NCI-H446 (cell line): ENCODE measurements at regions not wholly inside any gene's neighbourhood (a gene's known extent, or its start where the extent isn't known, plus 50 kb on each side); places are given as distances from the start of the nearest gene placed in this dataset.

Source experiments
- DNase-seq, 2 experiments: peaks; one replicate each; lab custom pipeline; 2025; lab: John Stamatoyannopoulos, UW

GRCh38 chr12:69062621-69063237, 129.8 kb upstream of the CPM start:
- no peak for DNase-seq

- no peak for DNase-seq
Observed at GRCh38 chr12:69064734-69065443, 131.9 kb upstream of the CPM start.

DNA sequence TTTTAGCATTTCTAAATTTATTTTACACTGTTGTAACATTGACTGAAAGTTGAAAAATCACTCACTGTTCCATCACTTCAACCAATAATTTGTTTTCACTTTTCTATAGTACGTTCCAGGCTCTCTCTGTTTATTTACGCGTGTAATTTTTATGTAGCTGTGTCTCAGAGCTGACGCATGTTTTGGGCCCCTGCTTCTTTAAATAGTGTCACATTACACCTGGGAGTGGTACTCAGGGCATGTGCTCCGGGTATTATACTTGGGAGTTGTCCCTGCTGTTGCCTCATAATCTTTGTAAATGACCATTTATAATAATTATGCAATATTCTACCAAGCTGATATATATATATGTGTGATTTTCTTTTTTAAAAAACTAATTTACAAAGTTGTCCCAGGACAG, 132.8 kb upstream of the CPM start:
- no peak for DNase-seq

- no peak for DNase-seq
Observed at GRCh38 chr12:69066492-69067373, 133.8 kb upstream of the CPM start.

- no peak for DNase-seq
Observed at GRCh38 chr12:69067713-69068112, 134.7 kb upstream of the CPM start.

DNA sequence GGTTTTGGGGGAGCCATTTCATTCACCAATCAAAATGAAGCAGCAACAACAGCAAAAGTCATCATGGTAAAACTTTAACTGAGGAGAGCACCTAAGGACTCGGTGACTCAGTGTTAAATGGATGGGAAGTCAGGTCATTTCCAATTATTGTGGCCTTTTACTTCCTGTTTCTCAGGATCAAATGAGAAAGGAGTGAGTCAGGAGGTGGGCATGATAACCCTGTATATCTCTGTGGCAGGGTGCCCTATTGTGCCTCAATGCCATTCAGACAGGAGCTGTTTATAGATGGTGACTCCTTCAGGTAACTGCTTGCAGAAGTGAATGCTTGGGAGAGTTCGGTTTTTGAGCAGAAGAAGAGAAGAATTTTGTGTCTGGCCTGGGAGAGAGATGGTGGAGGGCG, 135.5 kb upstream of the CPM start:
- DNase-seq, result no peak

DNA sequence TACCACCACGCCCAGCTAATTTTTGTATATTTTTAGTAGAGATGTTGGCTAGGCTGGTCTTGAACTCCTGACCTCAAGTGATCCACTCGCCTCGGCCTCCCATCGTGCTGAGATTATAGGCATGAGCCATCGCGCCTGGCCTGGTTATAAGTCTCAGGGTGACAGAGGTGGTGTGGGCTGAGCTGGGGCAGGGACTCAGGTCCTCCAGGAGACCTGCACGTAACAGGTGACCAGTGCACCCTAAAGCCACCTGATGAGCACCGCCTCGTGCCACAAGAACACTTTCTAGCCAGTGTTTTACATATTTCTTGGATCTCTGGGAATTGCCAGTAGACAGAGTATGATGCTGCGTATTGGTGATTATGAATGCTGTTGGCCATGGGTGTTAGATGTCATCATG, 136.5 kb upstream of the CPM start:
- no peak for DNase-seq

DNA sequence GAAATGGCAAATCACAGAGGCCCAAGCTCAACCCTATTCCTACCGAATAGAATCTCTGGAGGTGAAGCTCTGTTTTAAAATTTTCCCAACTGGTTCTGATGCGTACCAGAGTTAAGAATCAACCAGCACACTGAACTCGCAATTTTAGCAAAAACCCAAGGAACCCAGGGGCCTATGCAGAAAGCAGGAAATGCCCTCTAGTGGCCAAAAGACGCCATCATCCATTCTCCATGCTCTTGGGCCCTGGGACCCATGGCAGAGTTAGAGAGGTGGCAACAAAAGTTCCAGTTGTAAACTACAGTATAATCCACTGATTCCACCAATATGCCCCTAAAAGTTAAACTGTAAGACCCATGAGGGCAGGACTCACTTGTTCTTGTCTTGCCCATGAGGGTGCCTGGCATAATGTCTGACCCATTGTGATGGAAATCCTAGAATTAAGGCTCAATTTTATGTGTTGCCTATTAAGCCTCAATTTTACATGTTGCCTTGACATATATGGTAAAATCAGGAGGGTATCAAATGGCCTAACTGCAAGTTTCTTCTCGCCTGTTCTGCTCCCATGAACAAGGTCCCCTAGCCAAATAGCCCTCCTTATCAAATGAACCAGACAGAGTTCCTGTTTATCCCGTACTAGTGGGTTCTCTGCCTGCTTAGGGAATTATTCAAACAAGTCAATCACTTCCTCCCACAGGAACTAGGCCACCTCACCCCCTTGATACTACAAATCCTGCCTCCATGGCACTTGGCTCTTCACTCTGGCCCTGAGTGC, 137.5 kb upstream of the CPM start:
- peak in 1 of 2 experiments; percentile 70 for DNase-seq

GRCh38 chr12:69071091-69071370, 138.1 kb upstream of the CPM start:
- no peak for DNase-seq

DNA sequence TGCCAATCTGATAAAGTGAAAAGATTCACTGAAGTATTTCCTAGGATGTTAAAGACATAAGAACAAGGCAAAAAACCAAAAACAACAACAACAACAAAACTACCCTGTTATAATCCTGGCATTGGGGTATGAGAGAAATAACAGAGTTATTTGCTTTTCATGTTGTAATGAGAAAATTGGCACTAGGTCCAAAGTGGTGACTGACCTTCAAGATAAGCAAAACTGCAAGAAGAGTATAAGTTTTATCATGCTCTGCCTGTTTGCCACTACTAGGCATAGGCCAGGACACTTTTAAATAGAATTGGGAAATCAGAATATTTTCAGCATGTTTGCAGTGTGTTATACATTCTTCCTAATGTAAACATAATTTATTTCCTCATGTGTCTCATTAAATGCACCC, 140.1 kb upstream of the CPM start:
- DNase-seq, result no peak

DNA sequence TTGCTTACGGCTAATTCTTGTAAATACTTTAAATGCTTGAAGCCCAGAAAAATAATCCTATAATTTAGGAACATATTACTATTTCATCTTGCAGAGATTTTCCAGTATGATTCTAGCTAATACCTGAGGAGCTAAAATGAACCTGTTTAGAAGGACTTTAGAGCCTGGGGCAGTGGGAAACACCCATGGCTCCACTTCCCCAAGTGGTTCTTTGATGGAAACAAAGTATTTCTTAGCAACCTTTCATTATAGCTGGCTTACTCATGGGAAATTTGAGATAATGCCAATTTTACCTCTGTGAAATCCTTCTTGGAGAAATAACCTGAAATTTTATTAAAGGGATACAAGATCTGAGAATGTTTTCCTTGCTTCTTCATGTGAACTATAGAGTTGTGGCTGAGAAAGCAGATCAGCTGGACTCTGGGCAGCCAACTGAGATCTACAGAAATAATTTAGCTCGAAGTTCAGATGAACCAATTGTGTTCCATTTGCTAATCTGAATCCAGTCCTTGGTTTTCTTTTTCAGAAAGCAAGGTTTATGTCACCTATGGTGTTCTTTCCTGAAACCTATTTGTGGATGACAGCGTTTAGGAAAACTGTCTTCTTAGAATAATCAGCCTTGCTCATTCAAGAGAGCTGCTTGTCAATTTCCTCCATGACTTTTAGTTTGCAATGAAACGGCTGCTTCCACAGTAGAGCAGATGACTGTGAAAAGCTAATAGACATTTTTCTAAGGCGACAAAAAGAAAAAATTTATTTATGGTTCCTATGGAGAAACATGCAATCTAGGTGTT, 141.8 kb upstream of the CPM start:
- DNase-seq, result no peak

DNA sequence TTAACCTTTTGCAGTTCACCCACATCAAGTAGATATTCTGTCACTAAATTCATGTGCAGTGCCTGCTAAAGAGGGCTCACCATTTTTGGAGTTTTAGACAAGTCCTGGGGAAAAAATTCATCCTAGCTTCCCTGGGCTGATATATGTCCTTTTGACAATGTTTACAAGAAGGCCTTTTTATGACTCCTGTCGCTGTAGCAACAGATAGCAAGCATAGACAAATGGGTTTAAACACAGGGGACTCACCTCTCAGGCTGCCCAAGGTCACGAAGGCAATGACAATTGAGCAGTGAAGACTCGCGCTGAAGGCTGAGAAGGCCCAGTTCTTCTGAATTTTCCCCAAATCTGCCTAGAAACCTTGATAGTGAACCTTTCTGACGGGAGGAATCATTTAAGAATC, 150.7 kb upstream of the CPM start:
- no peak for DNase-seq

DNA sequence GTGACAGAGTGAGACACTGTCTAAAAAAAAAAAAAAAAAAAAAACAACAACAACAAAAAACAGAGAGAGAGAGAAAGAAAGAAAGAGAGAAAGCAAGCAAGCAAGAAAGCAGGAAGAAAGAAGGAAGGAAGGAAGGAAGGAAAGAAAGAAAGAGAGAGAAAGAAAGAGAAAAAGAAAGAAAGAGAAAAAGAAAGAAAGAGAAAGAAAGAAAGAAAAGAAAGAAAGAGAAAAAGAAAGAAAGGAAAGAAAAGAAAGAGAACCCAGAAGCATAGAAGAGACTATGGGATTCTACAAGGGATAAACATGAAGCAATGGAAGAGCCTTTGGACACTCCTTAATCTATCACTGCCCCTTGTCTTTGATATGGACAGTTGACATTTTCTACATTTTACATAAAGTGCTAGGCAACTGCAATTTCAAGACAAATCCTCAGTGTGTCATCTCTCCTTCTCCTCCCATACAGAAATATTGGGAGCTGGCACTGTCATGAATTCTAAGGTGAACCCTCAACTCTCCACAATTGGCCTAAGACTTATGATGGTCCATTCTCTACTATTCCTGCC, 151.9 kb upstream of the CPM start:
- no peak for DNase-seq

DNA sequence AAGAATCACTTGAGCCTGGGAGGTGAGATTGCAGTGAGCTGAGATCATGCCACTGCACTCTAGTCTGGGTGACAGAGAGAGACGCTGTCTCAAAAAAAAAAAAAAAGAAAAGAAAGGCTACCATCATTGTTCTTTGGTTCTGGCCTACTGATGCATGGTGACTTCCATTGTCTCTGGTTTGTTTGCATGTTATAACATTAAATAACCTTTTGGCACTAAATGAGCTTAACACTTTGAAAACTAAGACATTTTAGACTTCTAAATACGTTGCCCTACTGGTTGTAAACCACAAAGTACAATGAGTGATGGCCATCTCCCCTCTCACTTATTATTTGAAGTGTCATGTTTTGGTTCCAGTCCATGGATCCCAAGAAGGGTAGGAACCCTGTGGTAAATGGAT, 152.9 kb upstream of the CPM start:
- no peak for DNase-seq

- no peak for DNase-seq
Observed at GRCh38 chr12:69087986-69088385, 151.4 kb upstream of the CPSF6 start.

- DNase-seq, result no peak
Observed at GRCh38 chr12:69090722-69091121, 148.6 kb upstream of the CPSF6 start.

DNA sequence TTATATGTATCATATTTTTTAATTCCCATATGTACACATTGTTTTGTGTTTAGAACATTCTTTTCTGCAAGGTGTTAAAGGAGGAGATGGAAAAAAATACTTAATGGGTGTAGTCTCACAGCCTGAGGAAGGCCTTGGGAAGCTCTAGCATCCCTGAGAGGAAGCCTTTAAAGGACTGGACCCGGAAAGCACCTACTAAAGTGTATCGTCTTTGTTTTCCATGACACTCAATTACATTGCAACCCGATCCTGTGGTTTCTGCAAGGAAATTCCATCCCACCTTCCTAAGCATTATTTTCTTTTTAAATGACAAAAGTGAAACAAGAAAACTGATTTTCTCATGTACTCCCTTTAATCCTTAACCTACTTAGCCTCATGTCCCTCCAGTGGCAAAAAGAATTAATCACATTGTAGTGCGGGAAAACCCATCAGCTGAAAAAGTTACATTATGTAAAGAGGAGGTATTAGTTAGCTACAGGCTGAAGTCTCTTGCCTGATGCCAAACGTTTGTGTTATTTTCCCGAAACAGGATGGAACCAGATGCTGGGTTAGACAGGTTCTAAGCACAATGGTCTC, 147.8 kb upstream of the CPSF6 start:
- DNase-seq, result no peak

DNA sequence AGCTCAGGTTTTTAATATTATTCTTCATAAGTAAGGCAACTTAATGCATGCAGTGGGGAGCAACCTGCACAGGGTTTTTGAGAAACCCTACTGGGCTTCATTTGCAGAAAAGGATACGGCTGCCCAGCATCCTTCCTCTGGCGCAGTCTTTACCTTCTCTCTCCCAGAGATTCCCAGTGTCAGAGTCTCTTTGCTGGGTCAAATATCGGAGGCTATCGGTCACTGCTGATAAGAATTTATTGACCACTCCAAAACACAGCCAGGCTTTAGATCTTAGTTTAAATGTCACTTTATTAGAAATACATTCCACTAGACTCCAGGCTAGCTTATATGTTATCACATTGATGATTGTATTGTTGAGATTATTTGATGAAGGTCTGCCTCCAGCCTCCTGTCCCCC, 147.2 kb upstream of the CPSF6 start:
- DNase-seq, result no peak

DNA sequence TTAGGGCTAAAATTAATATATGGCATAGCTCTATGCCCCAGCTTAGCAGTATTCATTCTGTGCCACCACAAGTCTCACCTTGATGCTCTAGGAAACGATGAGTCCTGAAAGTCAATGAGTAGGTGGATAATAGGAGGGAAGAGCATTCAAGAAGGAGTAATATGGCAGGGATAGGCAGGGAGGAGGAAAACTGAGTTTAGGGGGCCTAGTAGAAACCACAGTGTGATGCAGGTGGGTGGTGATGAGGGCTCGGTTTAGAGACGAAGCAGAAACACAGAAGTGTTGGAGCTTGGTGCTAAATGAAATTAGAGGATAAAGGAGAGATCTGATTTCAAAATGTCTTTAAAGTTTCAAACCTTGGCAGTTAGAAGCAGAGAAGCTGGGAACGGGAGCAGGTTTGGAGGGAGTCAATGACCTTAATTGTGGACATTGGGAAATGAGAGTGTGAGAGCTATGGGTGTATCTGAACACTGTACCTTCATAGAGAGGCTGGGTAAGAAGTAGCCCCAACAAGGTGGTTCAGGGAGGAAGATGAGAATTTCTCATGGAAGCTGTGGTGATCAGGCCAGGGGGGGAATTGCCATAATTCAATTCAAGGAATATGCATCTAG, 144.7 kb upstream of the CPSF6 start:
- no peak for DNase-seq

DNA sequence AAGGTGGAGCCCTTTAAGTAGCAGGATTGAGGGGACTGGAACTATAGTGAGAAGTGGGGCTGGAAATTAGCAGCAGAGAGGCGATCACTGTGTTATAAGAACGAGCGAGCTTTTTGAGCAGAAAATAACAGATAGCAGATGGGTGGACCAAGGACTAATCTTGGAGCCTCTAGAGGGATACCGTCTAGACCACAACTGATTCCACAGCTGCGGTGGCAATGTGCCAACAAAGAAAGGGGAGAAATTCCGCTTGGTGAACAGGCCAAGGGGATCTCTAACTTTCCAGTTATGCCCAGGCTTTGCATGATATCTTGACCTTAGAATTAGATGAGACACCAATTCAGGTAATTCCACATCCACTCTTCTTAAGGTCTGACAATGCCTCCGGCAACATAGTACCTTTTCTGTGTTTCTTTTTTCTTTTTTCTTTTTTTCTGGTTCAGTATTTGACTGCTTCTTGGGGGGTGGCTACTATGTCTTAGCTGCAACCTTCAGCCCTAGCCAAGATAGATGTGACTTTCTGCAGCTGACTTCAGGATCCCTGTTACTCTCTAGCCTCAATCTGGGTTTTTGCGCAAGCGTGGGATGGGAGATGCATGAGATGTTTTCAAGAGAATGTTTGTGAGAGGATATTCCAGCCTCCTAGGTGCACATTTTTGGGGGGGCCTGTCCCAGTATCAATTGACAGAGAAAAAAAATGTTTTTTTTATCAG, 143.4 kb upstream of the CPSF6 start:
- no peak for DNase-seq
